Right cardiac atrium (tissue), 5 donors: ENCODE measurements at regions not wholly inside any gene's neighbourhood (a gene's known extent, or its start where the extent isn't known, plus 50 kb on each side); places are given as distances from the start of the nearest gene placed in this dataset.
"Not testable (repeated sequence)": the region's sequence is repeated elsewhere in the genome, so short reads cannot be mapped to it uniquely, and the experiment has no call there.

Experiments used
- ATAC-seq, 2 donors: fragments of 200-7000 bp; cut with Tn5 transposase; one replicate each; pipeline versions ENCODE4 v1.8.0 to v1.9.1; 2020; ENCODE audit warnings: moderate library complexity in 2 of 2, mild to moderate bottlenecking in 1 of 2
- DNase-seq, 3 donors: peaks; one replicate each; pipeline ENCODE4 v3.0.0-alpha.2; 2020
- H3K27ac ChIP-seq: one replicate; pipeline ENCODE4 v1.5.1; 2013; ENCODE audit warnings: mild to moderate bottlenecking, low read length, control low read depth, moderate library complexity
- H3K27me3 ChIP-seq: one replicate; pipeline ENCODE4 v1.6.1; 2013; ENCODE audit not compliant: control insufficient read depth, insufficient read depth
- H3K4me1 ChIP-seq: one replicate; pipeline ENCODE4 v1.6.1; 2013; ENCODE audit warnings: low read length; ENCODE audit not compliant: control insufficient read depth, insufficient read depth
- H3K4me3 ChIP-seq: one replicate; pipeline ENCODE4 v1.5.1; 2013; ENCODE audit warnings: low read length, control low read depth
- H3K9me3 ChIP-seq: one replicate; pipeline ENCODE4 v1.6.1; 2013; ENCODE audit warnings: low read length; ENCODE audit not compliant: control insufficient read depth
- WGBS: extraction: QIAGEN DNeasy Blood & Tissue Kit; methylation state at CpG from one replicate; pipeline ENCODE4 v1.1.7; 2013; 5-methylcytosine and 5-hydroxymethylcytosine counted together
- intact Hi-C, 4 donors: fragments of 100-400 bp; cut with DNase I; formaldehyde crosslinking; loops; one replicate each; pipeline versions ENCODE4 v1.11.0 to v1.14.0; 2022 to 2023
- donor health status: healthy with polysubstance abuse.
- donor health status: DM: no; HTN: yes; CAD: no.
- donor health status: DM: no; HTN: no; CAD: no.
- donor health status: DM: no; HTN: yes; CAD: no; lungs with severe emphysema.
- donor health status: DM: yes; HTN: yes; CAD: no.

- H3K27ac ChIP-seq: no peak overlapping the region
- no peak overlapping the region for H3K4me3 ChIP-seq
- 83% methylated on average over 2 of the region's 2 CpGs for WGBS
- DNase-seq: no peak
- H3K4me1 ChIP-seq: no peaks in the 10 kb centered on the region
- no peaks in the 10 kb centered on the region for H3K9me3 ChIP-seq
- no peaks in the 10 kb centered on the region for H3K27me3 ChIP-seq
- intact Hi-C loops: no loop called here
- no peak for ATAC-seq
These were observed 549.0 kb upstream of the SLC8A1 start for GRCh38 chr2:41000906-41001305.

- Histone ChIP-seq H3K27me3 (no peaks in the 10 kb centered on the region), H3K9me3 (no peaks in the 10 kb centered on the region), H3K4me1 (no peaks in the 10 kb centered on the region), H3K4me3 (no peak overlapping the region), H3K27ac (no peak overlapping the region)
- DNase-seq: no peak
- 86% methylated on average over 2 of the region's 2 CpGs for WGBS
- intact Hi-C loops: no loop called here
- ATAC-seq: no peak
These were observed 552.8 kb upstream of the SLC8A1 start for GRCh38 chr2:41004700-41005099.

- no peak for ATAC-seq
- H3K27ac ChIP-seq: no peak overlapping the region
- H3K4me1 ChIP-seq: no peaks in the 10 kb centered on the region
- DNase-seq: no peak
- H3K9me3 ChIP-seq: no peaks in the 10 kb centered on the region
- WGBS: 40% methylated on average over 1 of the region's 1 CpG
- H3K4me3 ChIP-seq: no peak overlapping the region
- intact Hi-C loops: no loop called here
- H3K27me3 ChIP-seq: no peaks in the 10 kb centered on the region
These were observed 568.5 kb upstream of the SLC8A1 start for GRCh38 chr2:41020358-41020757.

- Histone ChIP-seq H3K9me3 (no peaks in the 10 kb centered on the region), H3K27ac (no peak overlapping the region), H3K4me1 (no peaks in the 10 kb centered on the region), H3K4me3 (no peak overlapping the region), H3K27me3 (no peaks in the 10 kb centered on the region)
- ATAC-seq (no peak), DNase-seq (no peak)
- intact Hi-C loops: no loop called here
- 66% methylated on average over 3 of the region's 3 CpGs for WGBS
These were observed 572.9 kb upstream of the SLC8A1 start for GRCh38 chr2:41024816-41025215.

- H3K4me3 ChIP-seq: no peak overlapping the region
- no peak overlapping the region for H3K27ac ChIP-seq
- no peaks in the 10 kb centered on the region for H3K9me3 ChIP-seq
- WGBS: 89% methylated on average over 1 of the region's 1 CpG
- no peaks in the 10 kb centered on the region for H3K27me3 ChIP-seq
- intact Hi-C loops: no loop called here
- no peaks in the 10 kb centered on the region for H3K4me1 ChIP-seq
- DNase-seq (no peak), ATAC-seq (no peak)
These were observed 574.7 kb upstream of the SLC8A1 start for GRCh38 chr2:41026613-41027012.

GRCh38 chr2:41027095-41027494 is 575.2 kb upstream of the SLC8A1 start:
- ATAC-seq: no peak
- 86% methylated on average over 3 of the region's 3 CpGs for WGBS
- DNase-seq: no peak
- no peaks in the 10 kb centered on the region for H3K27me3 ChIP-seq
- H3K4me3 ChIP-seq: no peak overlapping the region
- no peaks in the 10 kb centered on the region for H3K4me1 ChIP-seq
- no peak overlapping the region for H3K27ac ChIP-seq
- no peaks in the 10 kb centered on the region for H3K9me3 ChIP-seq
- intact Hi-C loops: no loop called here

GRCh38 chr2:41031282-41031681 is 579.4 kb upstream of the SLC8A1 start:
- ATAC-seq: no peak
- no peaks in the 10 kb centered on the region for H3K9me3 ChIP-seq
- H3K27ac ChIP-seq: no peak overlapping the region
- H3K4me1 ChIP-seq: no peaks in the 10 kb centered on the region
- DNase-seq: no peak
- intact Hi-C loops: no loop called here
- no peaks in the 10 kb centered on the region for H3K27me3 ChIP-seq
- no peak overlapping the region for H3K4me3 ChIP-seq

GRCh38 chr2:41032715-41033114 is 580.8 kb upstream of the SLC8A1 start:
- no peak for ATAC-seq
- intact Hi-C loops: no loop called here

GRCh38 chr2:41033127-41033526 is 581.2 kb upstream of the SLC8A1 start:
- DNase-seq: no peak
- intact Hi-C loops: no loop called here
- Histone ChIP-seq H3K27me3 (no peaks in the 10 kb centered on the region), H3K9me3 (no peaks in the 10 kb centered on the region), H3K4me1 (no peaks in the 10 kb centered on the region), H3K4me3 (no peak overlapping the region), H3K27ac (no peak overlapping the region)
- 85% methylated on average over 6 of the region's 6 CpGs for WGBS
- ATAC-seq: no peak

More at GRCh38 chr2:41032715-41033114, 580.8 kb upstream of the SLC8A1 start:
- no peak overlapping the region for H3K27ac ChIP-seq
- H3K4me1 ChIP-seq: no peaks in the 10 kb centered on the region
- H3K27me3 ChIP-seq: no peaks in the 10 kb centered on the region
- H3K9me3 ChIP-seq: no peaks in the 10 kb centered on the region
- H3K4me3 ChIP-seq: no peak overlapping the region
- 88% methylated on average over 4 of the region's 4 CpGs for WGBS
- DNase-seq: no peak

GRCh38 chr2:41038408-41038807 is 586.5 kb upstream of the SLC8A1 start:
- Histone ChIP-seq H3K27me3 (no peaks in the 10 kb centered on the region), H3K4me1 (no peaks in the 10 kb centered on the region), H3K9me3 (no peaks in the 10 kb centered on the region), H3K27ac (no peak overlapping the region), H3K4me3 (no peak overlapping the region)
- DNase-seq (no peak), ATAC-seq (no peak)
- intact Hi-C loops: no loop called here

GRCh38 chr2:41039750-41040149 is 587.9 kb upstream of the SLC8A1 start:
- intact Hi-C loops, H3K27me3 ChIP-seq, ATAC-seq, H3K9me3 ChIP-seq, H3K4me3 ChIP-seq, H3K4me1 ChIP-seq, H3K27ac ChIP-seq: not testable (repeated sequence)
- 87% methylated on average over 10 of the region's 10 CpGs for WGBS
- peak in 1 of 3 donors; percentile 9 for DNase-seq

- DNase-seq (no peak), ATAC-seq (no peak)
- H3K4me1 ChIP-seq: no peaks in the 10 kb centered on the region
- 76% methylated on average over 6 of the region's 6 CpGs for WGBS
- no peaks in the 10 kb centered on the region for H3K27me3 ChIP-seq
- intact Hi-C loops: no loop called here
- no peak overlapping the region for H3K27ac ChIP-seq
- H3K9me3 ChIP-seq: no peaks in the 10 kb centered on the region
- H3K4me3 ChIP-seq: no peak overlapping the region
These were observed 589.1 kb upstream of the SLC8A1 start for GRCh38 chr2:41040782-41041520.
